HUES6 (cell line): ENCODE measurements at regions not wholly inside any gene's neighbourhood (a gene's known extent, or its start where the extent isn't known, plus 50 kb on each side); places are given as distances from the start of the nearest gene placed in this dataset.

Experiments
- H3K27ac ChIP-seq: 2 replicates; pipeline ENCODE4 v1.7.0; 2013; ENCODE audit warnings: low read depth, mild to moderate bottlenecking, low read length, inconsistent platforms
- H3K27me3 ChIP-seq: 2 replicates; pipeline ENCODE4 v1.6.1; 2013; ENCODE audit warnings: low read length; ENCODE audit not compliant: control insufficient read depth, insufficient read depth
- H3K36me3 ChIP-seq: 2 replicates; pipeline ENCODE4 v1.6.1; 2013; ENCODE audit warnings: low read length; ENCODE audit not compliant: control insufficient read depth, insufficient read depth
- H3K4me1 ChIP-seq: 2 replicates; pipeline ENCODE4 v1.6.1; 2013; ENCODE audit warnings: low read length; ENCODE audit not compliant: control insufficient read depth, insufficient read depth
- H3K4me3 ChIP-seq: 2 replicates; pipeline ENCODE4 v1.5.1; 2013; ENCODE audit warnings: low read depth, low read length
- H3K9ac ChIP-seq: one replicate; pipeline ENCODE4 v1.6.1; 2013; ENCODE audit warnings: mild to moderate bottlenecking, low read length
- H3K9me3 ChIP-seq: 2 replicates; pipeline ENCODE4 v1.6.1; 2013; ENCODE audit warnings: low read depth, low read length; ENCODE audit not compliant: control insufficient read depth, insufficient read depth

DNA sequence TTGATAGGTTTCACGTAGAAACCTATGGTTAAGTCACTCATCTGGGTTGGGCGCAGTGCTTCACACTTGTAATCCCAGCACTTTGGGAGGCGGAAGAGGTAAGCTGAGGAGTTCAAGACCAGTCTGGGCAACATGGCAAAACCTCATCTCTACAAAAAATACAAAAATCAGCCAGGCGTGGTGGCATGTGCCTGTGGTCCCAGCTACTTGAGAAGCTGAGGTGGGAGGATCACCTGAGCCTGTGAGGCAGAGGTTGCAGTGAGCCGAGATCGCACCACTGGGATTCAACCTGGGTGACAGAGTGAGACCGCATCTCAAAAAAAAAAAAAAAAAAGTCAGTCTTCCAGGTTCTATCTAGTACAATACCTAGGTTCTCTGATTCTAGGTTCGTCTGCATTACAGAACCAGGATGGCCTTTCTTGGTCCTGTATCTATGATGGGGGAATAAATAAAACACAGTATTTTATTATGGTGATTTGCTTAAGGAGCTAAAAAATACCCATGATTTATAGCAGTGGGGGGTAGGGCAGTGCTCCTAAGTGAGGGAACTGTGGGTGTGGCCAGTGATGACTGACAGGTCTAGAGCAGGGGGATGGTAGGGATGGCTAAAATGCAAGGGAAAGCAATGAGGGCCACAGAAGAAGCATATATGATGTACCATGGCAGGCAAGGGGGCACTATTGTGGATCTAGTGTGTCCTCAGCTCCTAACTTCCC is 65.5 kb upstream of the NUP160 start:
- no peaks in the 10 kb centered on the region for H3K9me3 ChIP-seq
- no peak overlapping the region for H3K9ac ChIP-seq
- H3K4me1 ChIP-seq: peaks cover 19% of the 10 kb centered on the region; the same call in 1 of the 2 replicates
- no peaks in the 10 kb centered on the region for H3K27me3 ChIP-seq
- H3K27ac ChIP-seq: no peak overlapping the region
- no peak overlapping the region for H3K4me3 ChIP-seq
- H3K36me3 ChIP-seq: no peaks in the 10 kb centered on the region

DNA sequence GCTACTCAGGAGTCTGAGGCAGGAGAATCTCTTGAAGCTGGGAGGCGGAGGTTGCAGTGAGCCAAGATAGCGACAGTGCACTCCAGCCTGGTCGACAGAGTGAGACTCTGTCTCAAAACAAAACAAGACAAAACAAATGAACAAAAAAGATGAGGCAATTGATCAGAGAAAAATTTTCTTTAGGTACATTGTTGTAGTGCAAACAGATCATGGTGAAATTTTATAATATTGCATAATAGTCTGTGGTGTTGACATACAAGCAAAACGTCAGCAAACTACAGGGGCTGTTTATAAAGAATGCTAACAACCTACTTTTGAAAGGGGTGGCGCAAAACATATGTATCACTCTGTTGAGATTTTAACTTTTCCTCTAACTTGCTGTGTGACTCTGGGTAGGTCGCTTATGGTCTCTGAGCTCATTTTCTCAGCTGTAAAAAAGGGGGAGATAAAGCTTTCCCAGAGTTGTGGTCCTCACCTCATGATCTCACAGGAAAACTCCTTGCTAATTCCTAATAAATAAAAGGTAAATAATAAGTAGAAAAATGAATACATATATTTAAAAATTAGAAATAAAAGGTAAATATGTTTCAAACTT is 64.8 kb upstream of the NUP160 start:
- peaks cover 16% of the 10 kb centered on the region; the same call in 1 of the 2 replicates for H3K4me1 ChIP-seq
- no peaks in the 10 kb centered on the region for H3K36me3 ChIP-seq
- H3K4me3 ChIP-seq: no peak overlapping the region
- H3K9ac ChIP-seq: no peak overlapping the region
- H3K27ac ChIP-seq: no peak overlapping the region
- H3K9me3 ChIP-seq: no peaks in the 10 kb centered on the region
- no peaks in the 10 kb centered on the region for H3K27me3 ChIP-seq

- Histone ChIP-seq H3K9me3 (no peaks in the 10 kb centered on the region), H3K9ac (no peak overlapping the region), H3K4me1 (peaks cover 10% of the 10 kb centered on the region; the same call in 1 of the 2 replicates), H3K27ac (no peak overlapping the region), H3K4me3 (no peak overlapping the region), H3K36me3 (no peaks in the 10 kb centered on the region), H3K27me3 (no peaks in the 10 kb centered on the region)
Observed at GRCh38 chr11:47911149-47911548, 63.0 kb upstream of the NUP160 start.

DNA sequence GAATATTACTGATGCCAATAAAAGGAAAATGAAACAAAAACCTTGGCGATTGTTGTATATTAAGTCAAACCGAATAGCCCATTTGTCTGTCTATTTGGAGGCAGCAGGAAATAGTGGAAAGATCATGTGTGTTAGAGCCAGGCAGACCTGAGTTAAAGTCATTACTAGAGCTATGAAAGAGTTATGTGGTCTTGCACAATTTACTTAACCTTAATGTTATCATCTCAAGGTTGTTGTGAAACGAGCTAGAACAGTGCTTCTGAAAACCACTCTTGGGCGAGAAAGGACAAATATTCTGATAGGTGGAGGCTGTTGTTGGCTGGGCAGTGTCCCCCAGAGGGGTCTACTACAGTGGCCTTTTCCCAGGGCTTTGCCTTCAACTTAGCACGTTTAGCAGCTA is 60.0 kb upstream of the NUP160 start:
- Histone ChIP-seq H3K36me3 (no peaks in the 10 kb centered on the region), H3K4me3 (no peak overlapping the region)

DNA sequence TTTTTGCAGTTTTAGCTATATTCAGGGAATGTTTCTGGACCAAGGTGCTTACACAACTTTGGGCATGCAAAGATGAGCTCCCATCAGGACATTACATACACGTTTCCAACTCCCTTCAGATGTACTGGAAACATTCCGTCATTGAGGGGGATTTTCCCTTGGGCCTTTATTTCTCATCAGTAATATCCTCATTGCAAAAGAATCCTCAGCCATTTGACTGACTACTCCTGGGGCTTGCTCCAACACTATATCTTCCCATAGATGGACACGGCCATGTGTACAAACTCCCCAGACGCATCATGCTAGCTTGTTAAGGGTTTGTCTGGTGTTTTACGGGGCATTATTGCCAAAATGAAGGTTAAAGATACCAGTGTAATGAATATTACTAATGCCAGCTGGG is 59.3 kb upstream of the NUP160 start:
- H3K4me3 ChIP-seq: no peak overlapping the region
- H3K9ac ChIP-seq: no peak overlapping the region
- H3K36me3 ChIP-seq: no peaks in the 10 kb centered on the region
- H3K27me3 ChIP-seq: no peaks in the 10 kb centered on the region
- 0 out of 2 replicates have a peak, but pooled peaks cover 2% of the 10 kb centered on the region for H3K4me1 ChIP-seq
- H3K27ac ChIP-seq: no peak overlapping the region
- H3K9me3 ChIP-seq: no peaks in the 10 kb centered on the region

More for the DNA sequence above, 60.0 kb upstream of the NUP160 start:
- Histone ChIP-seq H3K9ac (no peak overlapping the region), H3K9me3 (no peaks in the 10 kb centered on the region), H3K27me3 (no peaks in the 10 kb centered on the region), H3K27ac (no peak overlapping the region), H3K4me1 (0 out of 2 replicates have a peak, but pooled peaks cover 2% of the 10 kb centered on the region)

- Histone ChIP-seq H3K9ac (no peak overlapping the region), H3K4me1 (no peaks in the 10 kb centered on the region), H3K4me3 (no peak overlapping the region), H3K27me3 (no peaks in the 10 kb centered on the region), H3K36me3 (no peaks in the 10 kb centered on the region), H3K27ac (no peak overlapping the region), H3K9me3 (no peaks in the 10 kb centered on the region)
Observed at GRCh38 chr11:47906066-47906465, 57.9 kb upstream of the NUP160 start.

DNA sequence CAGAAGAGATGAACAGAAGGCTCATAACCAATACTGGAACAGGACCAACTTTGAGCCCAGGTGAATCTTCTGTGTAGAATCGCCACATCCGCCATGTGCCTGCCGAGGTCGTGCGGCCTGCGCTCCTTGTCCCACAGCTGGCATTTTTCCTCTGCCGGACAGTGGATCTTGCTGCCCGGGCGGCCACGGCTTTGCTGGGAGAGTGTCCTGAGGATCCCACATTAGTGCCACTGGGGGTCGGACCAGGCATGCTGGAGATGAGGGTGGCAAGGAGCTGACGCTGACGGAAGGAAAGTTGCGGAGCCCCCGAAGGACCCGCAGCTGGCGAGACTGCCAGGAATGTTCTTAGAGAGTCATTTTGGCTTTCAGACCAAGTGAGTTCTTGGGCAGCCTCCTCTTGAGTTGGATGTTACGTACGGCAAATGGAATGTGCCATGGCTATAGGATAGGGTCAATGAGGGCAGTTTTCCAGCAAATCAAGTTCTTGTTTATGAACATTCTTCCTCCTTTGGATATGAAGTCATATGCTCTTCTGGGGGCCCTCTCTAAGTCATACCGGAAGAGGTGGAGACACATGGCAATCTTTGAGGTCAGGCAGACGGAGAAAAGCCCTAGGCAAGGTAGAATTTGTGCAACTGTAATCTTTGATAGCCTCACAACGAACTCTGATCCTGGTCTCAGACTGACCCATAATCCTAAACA is 57.4 kb upstream of the NUP160 start:
- no peaks in the 10 kb centered on the region for H3K27me3 ChIP-seq
- no peaks in the 10 kb centered on the region for H3K4me1 ChIP-seq
- no peaks in the 10 kb centered on the region for H3K36me3 ChIP-seq
- H3K27ac ChIP-seq: no peak overlapping the region
- H3K4me3 ChIP-seq: no peak overlapping the region
- no peaks in the 10 kb centered on the region for H3K9me3 ChIP-seq
- H3K9ac ChIP-seq: no peak overlapping the region

DNA sequence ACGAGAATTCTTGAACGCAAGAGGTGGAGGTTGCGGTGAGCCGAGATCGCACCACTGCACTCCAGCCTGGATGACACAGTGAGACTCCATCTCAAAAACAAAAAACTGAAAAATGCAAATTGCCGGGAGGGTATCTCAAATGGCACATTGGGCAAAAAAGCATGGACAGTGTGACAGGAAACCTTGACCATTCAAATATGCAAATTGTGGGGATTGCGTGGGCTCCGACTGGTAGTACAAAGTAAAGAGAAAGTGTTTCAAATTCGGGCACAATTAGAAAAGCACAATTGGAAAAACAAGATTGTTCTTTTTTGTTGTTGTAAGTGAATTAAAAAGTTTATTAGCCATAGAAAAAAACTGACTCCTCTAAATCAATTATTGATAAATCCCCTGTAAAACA is 56.7 kb upstream of the NUP160 start:
- Histone ChIP-seq H3K27ac (no peak overlapping the region), H3K4me3 (no peak overlapping the region), H3K4me1 (no peaks in the 10 kb centered on the region), H3K9ac (no peak overlapping the region), H3K9me3 (no peaks in the 10 kb centered on the region), H3K36me3 (no peaks in the 10 kb centered on the region), H3K27me3 (no peaks in the 10 kb centered on the region)

GRCh38 chr11:47904048-47904447 is 55.9 kb upstream of the NUP160 start:
- no peaks in the 10 kb centered on the region for H3K9me3 ChIP-seq
- no peaks in the 10 kb centered on the region for H3K36me3 ChIP-seq
- no peak overlapping the region for H3K4me3 ChIP-seq
- H3K9ac ChIP-seq: no peak overlapping the region
- no peak overlapping the region for H3K27ac ChIP-seq
- no peaks in the 10 kb centered on the region for H3K27me3 ChIP-seq
- H3K4me1 ChIP-seq: no peaks in the 10 kb centered on the region

- Histone ChIP-seq H3K9ac (no peak overlapping the region), H3K4me3 (no peak overlapping the region), H3K27me3 (no peaks in the 10 kb centered on the region), H3K4me1 (no peaks in the 10 kb centered on the region), H3K27ac (no peak overlapping the region), H3K36me3 (no peaks in the 10 kb centered on the region), H3K9me3 (no peaks in the 10 kb centered on the region)
Observed at GRCh38 chr11:47899801-47900200, 51.7 kb upstream of the NUP160 start.
